ENCODE measurements at regions not wholly inside any gene's neighbourhood (a gene's known extent, or its start where the extent isn't known, plus 50 kb on each side); places are given as distances from the start of the nearest gene placed in this dataset.

- H3K27me3 ChIP-seq (replicated peaks in 1 of 4; ENCODE audit: control insufficient read depth in 3 of 4, extremely low read depth in 1 of 4, insufficient read depth in 3 of 4, low read length in 3 of 4), result no peaks in the 10 kb centered on the region
- 95% methylated on average over 1 of the region's 1 CpG; no CpG with 5 or more reads in 1 of the 2 experiments for WGBS, 2 experiments (ENCODE audit: extremely low coverage in 1 of 2, insufficient coverage in 1 of 2, insufficient read length in 1 of 2, insufficient replicate concordance in 2 of 2, low coverage in 1 of 2, low lambda C conversion rate in 2 of 2, missing lambda C conversion rate in 1 of 2)
- H3K23me2 ChIP-seq (ENCODE audit: low read depth, low read length), result no peaks in the 10 kb centered on the region
- no peak overlapping the region for H4K8ac ChIP-seq (ENCODE audit: extremely low read depth, insufficient read depth, low read length)
- H3K9ac ChIP-seq (replicated peaks in 1 of 4; ENCODE audit: extremely low read depth in 1 of 4, low read depth in 3 of 4, low read length in 3 of 4), result no peak overlapping the region
- H3K4ac ChIP-seq (replicated peaks; ENCODE audit: insufficient read length, low read depth, low read length), result no peak overlapping the region
- H2BK5ac ChIP-seq (ENCODE audit: low read depth, low read length), result no peak overlapping the region
- H2AFZ ChIP-seq (ENCODE audit: low read length), result no peak overlapping the region
- no peak for FAIRE-seq
- H3K79me1 ChIP-seq (ENCODE audit: low read depth, low read length), result no peaks in the 10 kb centered on the region
- no peaks in the 10 kb centered on the region for H3K4me1 ChIP-seq (replicated peaks in 1 of 4; ENCODE audit: control insufficient read depth in 3 of 4, insufficient read depth in 4 of 4, low read length in 3 of 4)
- no peaks in the 10 kb centered on the region for H4K20me1 ChIP-seq (replicated peaks in 1 of 2; ENCODE audit: control insufficient read depth in 1 of 2, insufficient read depth in 2 of 2, low read length in 2 of 2)
- H2BK12ac ChIP-seq (ENCODE audit: low read depth, low read length), result no peak overlapping the region
- no peak overlapping the region for H4K5ac ChIP-seq (ENCODE audit: insufficient read length, low read depth, low read length)
- H4K91ac ChIP-seq (replicated peaks; ENCODE audit: insufficient read length, low read length), result no peak overlapping the region
- CTCF ChIA-PET (ENCODE audit: partially characterized antibody), result interaction anchor here (0.6 to 1.5 kb wide), 6 partner anchors 9 to 259 kb away, joined by 3 to 4 read pairs (median 3); no protein-coding TSS in a partner anchor
- no peak overlapping the region for H2BK20ac ChIP-seq (ENCODE audit: low read length)
- no peak overlapping the region for H3K18ac ChIP-seq (ENCODE audit: extremely low read depth, low read length)
- H2BK120ac ChIP-seq (replicated peaks; ENCODE audit: low read depth, low read length), result no peak overlapping the region
- no peak overlapping the region for H2AK5ac ChIP-seq (ENCODE audit: low read depth, low read length)
- no peak overlapping the region for H3K4me3 ChIP-seq (ENCODE audit: extremely low read depth in 1 of 4, insufficient read depth in 2 of 4, low read depth in 3 of 4, low read length in 4 of 4)
- no peak overlapping the region for H3K23ac ChIP-seq (ENCODE audit: insufficient read length)
- H3K27ac ChIP-seq (ENCODE audit: low read depth, low read length), result no peak overlapping the region
- H3K79me2 ChIP-seq (ENCODE audit: control insufficient read depth in 1 of 2, insufficient read depth in 2 of 2, low read length in 2 of 2), result no peaks in the 10 kb centered on the region
- no peaks in the 10 kb centered on the region for H3K36me3 ChIP-seq (ENCODE audit: control insufficient read depth in 2 of 4, insufficient read depth in 4 of 4, low read length in 3 of 4)
- DNase-seq (ENCODE audit: low read depth in 1 of 2, low spot score in 2 of 2), result no peak
- H3K4me2 ChIP-seq (ENCODE audit: insufficient read depth in 1 of 2, low read depth in 2 of 2, low read length in 2 of 2), result no peak overlapping the region
- no peak for TF ChIP-seq GTF2F1 (IDR thresholded peaks at IDR 0.05; ENCODE audit: borderline replicate concordance, low read depth, low read length)
- TF ChIP-seq ZNF274 (IDR thresholded peaks at IDR 0.05; ENCODE audit: borderline replicate concordance, extremely low read depth, low read length), result no peak
- no peak for TF ChIP-seq KDM4A (IDR thresholded peaks at IDR 0.05; ENCODE audit: low read depth, low read length, severe bottlenecking)
- no peak for TF ChIP-seq CTCF (IDR thresholded peaks at IDR 0.05; ENCODE audit: control extremely low read depth in 1 of 3, insufficient read depth in 1 of 3, low read depth in 1 of 3, low read length in 3 of 3)
- no peak for TF ChIP-seq RFX5 (IDR thresholded peaks at IDR 0.05; ENCODE audit: borderline replicate concordance, low read depth, low read length)
- no peak for TF ChIP-seq KDM1A (IDR thresholded peaks at IDR 0.05; ENCODE audit: borderline replicate concordance, low read length)
- TF ChIP-seq PHF8 (conservative IDR thresholded peaks at IDR 0.05; ENCODE audit: low read depth, low read length), result no peak
- TF ChIP-seq SUZ12 (IDR thresholded peaks at IDR 0.05; ENCODE audit: low read length), result no peak
- no peak for TF ChIP-seq POLR2AphosphoS5 (IDR thresholded peaks at IDR 0.05; ENCODE audit: low read depth, low read length)
- no peak for TF ChIP-seq KDM5A (IDR thresholded peaks at IDR 0.05; ENCODE audit: low read length)
- no peak for TF ChIP-seq SIX5 (IDR thresholded peaks at IDR 0.05; ENCODE audit: low read depth, low read length)
- TF ChIP-seq CHD2 (IDR thresholded peaks at IDR 0.05; ENCODE audit: low read length), result no peak
- no peak for TF ChIP-seq POU5F1 (IDR thresholded peaks at IDR 0.05; ENCODE audit: low read depth, low read length)
- H3K9me3 ChIP-seq (ENCODE audit: insufficient read depth in 2 of 2, low read depth in 1 of 2, low read length in 1 of 2), result no peaks in the 10 kb centered on the region
- no peak overlapping the region for H2BK15ac ChIP-seq (ENCODE audit: low read length)
- no peak overlapping the region for H3K56ac ChIP-seq (replicated peaks; ENCODE audit: insufficient read length, low read depth, low read length)
- H3K14ac ChIP-seq (ENCODE audit: insufficient read length), result no peak overlapping the region
- POLR2A ChIA-PET (ENCODE audit: partially characterized antibody), result interaction anchor here (1.2 kb wide), 1 partner anchor 13 kb away, joined by 3 read pairs; no protein-coding TSS in a partner anchor
These were observed 193.9 kb upstream of the RASGEF1B start for GRCh38 chr4:81665649-81666048.

Data from H1 (cell line).